GM10266 (cell line): ENCODE measurements at regions not wholly inside any gene's neighbourhood (a gene's known extent, or its start where the extent isn't known, plus 50 kb on each side); places are given as distances from the start of the nearest gene placed in this dataset.

Source experiments
- DNase-seq: peaks from one replicate; pipeline ENCODE4 v3.0.0; 2012; ENCODE audit errors: extremely low spot score
- TF ChIP-seq, protein P1 (sequence below): IDR thresholded peaks from 2 replicates; pipeline ENCODE4 v1.5.1; 2012; ENCODE audit warnings: mild to moderate bottlenecking, low read depth; ENCODE audit not compliant: control insufficient read depth, insufficient read depth; ENCODE audit errors: missing control alignments

DNA sequence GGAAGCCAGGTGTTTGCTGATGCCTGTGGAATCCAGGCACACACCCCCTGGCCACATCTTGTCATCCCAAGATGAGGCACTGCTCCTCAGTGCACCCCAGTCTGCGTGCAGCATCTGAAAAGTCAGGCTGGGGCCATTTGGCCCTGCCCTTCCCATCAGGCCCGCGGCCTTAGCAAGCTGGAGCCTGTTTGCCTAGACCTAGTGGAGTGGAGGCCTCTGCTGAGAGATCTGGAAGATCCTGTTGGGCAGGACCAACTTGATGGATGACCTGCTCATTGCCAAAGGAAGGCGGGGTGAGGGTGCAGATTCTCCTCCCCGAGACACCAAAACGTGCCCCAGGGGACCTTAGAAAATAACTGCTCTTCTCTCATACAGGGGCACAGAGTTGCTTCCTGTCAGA lies 220.2 kb downstream of the SHQ1 start:
- TF ChIP-seq, protein P1, sequence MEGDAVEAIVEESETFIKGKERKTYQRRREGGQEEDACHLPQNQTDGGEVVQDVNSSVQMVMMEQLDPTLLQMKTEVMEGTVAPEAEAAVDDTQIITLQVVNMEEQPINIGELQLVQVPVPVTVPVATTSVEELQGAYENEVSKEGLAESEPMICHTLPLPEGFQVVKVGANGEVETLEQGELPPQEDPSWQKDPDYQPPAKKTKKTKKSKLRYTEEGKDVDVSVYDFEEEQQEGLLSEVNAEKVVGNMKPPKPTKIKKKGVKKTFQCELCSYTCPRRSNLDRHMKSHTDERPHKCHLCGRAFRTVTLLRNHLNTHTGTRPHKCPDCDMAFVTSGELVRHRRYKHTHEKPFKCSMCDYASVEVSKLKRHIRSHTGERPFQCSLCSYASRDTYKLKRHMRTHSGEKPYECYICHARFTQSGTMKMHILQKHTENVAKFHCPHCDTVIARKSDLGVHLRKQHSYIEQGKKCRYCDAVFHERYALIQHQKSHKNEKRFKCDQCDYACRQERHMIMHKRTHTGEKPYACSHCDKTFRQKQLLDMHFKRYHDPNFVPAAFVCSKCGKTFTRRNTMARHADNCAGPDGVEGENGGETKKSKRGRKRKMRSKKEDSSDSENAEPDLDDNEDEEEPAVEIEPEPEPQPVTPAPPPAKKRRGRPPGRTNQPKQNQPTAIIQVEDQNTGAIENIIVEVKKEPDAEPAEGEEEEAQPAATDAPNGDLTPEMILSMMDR, result no peak
- DNase-seq, result no peak

- DNase-seq, result no peak
- TF ChIP-seq, protein P1, result no peak
Measured at GRCh38 chr3:72627271-72627670, 221.0 kb downstream of the SHQ1 start.

DNA sequence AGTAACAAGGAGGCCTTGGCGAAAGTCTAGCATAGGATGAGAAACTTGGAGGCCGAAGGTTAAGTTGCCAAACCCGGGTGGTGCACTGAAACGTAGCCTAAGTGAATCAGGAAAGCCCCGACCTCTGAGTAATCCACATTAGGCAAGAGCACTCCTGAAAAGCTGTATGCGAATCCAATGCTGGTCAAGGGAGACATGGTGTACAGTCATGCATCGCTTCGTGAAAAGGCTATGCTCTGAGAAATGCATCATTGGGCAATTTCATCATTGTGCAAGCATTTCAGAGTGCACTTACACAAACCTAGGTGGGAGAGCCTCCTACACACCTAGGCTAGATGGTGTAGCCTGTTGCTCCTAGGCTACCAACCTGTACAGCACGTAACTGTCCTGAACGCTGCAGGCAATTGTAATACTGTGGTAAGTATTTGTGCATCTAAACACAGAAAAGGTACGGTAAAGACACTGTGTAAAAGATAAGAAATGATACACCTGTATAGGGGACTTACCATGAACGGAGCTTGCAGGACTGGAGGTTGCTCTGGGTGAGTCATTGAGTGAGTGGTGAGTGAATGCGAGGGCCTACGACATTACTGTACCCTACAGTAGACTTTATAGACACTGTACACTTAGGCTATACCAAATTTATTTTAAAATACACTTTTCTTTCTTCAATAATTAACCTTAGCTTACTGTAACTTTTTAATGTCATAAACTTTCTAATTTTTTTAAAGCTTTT lies 222.5 kb downstream of the SHQ1 start:
- TF ChIP-seq, protein P1, result no peak
- no peak for DNase-seq

DNA sequence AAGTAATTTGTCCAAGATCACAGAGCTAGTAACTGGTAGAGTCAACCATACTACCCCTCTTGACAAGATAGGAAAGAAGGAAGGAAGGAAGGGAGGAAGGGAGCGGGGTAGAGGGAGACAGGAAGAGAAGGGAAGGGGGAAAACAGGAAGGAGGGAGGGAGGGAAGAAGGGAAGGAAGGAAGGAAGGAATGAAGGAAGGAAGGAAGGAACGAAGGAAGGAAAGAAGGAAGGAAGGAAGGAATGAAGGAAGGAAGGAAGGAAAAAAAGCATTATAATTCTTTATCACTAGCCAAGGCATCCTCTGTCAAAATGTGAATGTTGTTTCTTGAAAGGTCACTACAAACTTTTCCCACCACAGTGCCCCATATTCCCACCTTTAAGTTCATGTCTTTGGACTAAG lies 223.6 kb downstream of the SHQ1 start:
- TF ChIP-seq, protein P1, result no peak
- DNase-seq, result no peak

GRCh38 chr3:72618739-72619138 lies 229.5 kb downstream of the SHQ1 start:
- no peak for DNase-seq
- TF ChIP-seq, protein P1, result no peak

- TF ChIP-seq, protein P1, result no peak
- no peak for DNase-seq
Measured at GRCh38 chr3:72617424-72618024, 230.7 kb downstream of the SHQ1 start.

DNA sequence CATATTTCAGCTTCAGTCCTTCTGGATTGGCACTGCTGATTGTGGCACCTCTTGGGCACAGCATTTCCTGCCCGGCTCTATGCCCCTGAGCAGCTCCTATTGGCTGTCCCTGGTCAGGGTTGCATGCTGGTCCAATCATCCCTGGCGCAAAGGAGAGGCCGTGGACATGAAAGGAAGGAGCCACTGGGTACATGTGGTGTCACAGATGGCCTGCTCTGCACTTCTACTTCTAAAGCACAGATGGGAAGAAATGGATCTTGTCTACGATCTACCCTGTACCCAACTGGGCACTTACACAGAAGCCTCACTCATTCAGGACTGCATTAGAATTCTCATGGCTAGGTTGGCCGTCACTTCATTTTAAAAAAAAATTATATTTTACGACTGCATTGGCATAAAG lies 232.5 kb downstream of the SHQ1 start:
- no peak for DNase-seq
- TF ChIP-seq, protein P1, result no peak
